Ishikawa (cell line): ENCODE measurements at regions not wholly inside any gene's neighbourhood (a gene's known extent, or its start where the extent isn't known, plus 50 kb on each side); places are given as distances from the start of the nearest gene placed in this dataset.

ENCODE experiments used
- CEBPB ChIP-seq: IDR thresholded peaks from 2 replicates; pipeline ENCODE4 v1.6.1; 2012
- CREB1 ChIP-seq: IDR thresholded peaks from 2 replicates; pipeline ENCODE4 v1.6.1; 2012; ENCODE audit warnings: low read depth
- EP300 ChIP-seq: IDR thresholded peaks from 2 replicates; pipeline ENCODE4 v1.6.1; 2012; ENCODE audit warnings: borderline replicate concordance
- MAX ChIP-seq: IDR thresholded peaks from 2 replicates; pipeline ENCODE4 v1.6.1; 2012
- RAD21 ChIP-seq: IDR thresholded peaks from 2 replicates; pipeline ENCODE4 v1.6.1; 2012; ENCODE audit warnings: low read depth
- REST ChIP-seq: IDR thresholded peaks from 2 replicates; pipeline ENCODE4 v1.6.1; 2012; ENCODE audit warnings: low read depth, mild to moderate bottlenecking
- TCF12 ChIP-seq: IDR thresholded peaks from 2 replicates; pipeline ENCODE4 v1.6.1; 2012; ENCODE audit warnings: low read depth
- YY1 ChIP-seq: IDR thresholded peaks from 2 replicates; pipeline ENCODE4 v1.6.1; 2012; ENCODE audit warnings: low read depth

GRCh38 chr1:157916887-157917570 is 75.4 kb upstream of the CD5L start:
- TF ChIP-seq EP300 = no peak
- TF ChIP-seq CREB1 = no peak
- no peak for TF ChIP-seq RAD21
- TF ChIP-seq REST = no peak
- no peak for TF ChIP-seq YY1
- no peak for TF ChIP-seq CEBPB
- TF ChIP-seq MAX = no peak
- no peak for TF ChIP-seq TCF12
